Activated T-helper 1 cell treated with Interleukin-2 at 50 U/mL for 16 hours (primary cell): ENCODE measurements at regions not wholly inside any gene's neighbourhood (a gene's known extent, or its start where the extent isn't known, plus 50 kb on each side); places are given as distances from the start of the nearest gene placed in this dataset.

Experiments used
- DNase-seq: peaks from one replicate; pipeline ENCODE4 v3.0.0-alpha.2; 2020; ENCODE audit warnings: low read depth

DNA sequence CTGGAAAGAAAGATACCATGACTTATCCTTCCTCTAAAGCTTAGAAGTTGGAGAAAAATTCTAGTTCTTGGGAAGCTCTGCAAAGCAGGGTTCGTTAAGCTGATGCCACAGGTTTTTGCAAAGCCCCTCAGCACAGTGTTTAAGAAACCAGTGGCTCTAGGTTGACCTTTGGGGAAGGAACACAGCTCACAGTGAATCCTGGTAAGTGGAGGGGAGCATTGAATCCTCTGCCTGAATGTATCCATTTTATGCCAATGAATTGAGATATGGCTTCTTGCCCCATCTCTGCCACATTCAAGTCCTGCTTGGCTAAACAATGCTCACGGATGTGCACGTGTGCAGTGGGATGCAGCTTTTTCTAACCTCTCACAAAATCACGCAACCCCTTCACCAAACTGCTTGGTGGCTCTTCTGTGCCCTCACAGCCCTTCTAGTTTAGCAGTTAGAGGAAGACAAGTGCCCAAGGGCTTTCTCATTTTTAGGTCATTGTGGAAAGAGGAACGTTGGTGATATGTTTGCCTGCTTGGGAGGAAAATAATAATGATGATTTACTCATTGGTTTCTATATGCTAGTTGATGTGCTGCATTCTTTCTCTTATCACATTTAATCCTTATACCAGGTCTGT is 111.3 kb downstream of the DAD1 start:
- DNase-seq = no peak

DNA sequence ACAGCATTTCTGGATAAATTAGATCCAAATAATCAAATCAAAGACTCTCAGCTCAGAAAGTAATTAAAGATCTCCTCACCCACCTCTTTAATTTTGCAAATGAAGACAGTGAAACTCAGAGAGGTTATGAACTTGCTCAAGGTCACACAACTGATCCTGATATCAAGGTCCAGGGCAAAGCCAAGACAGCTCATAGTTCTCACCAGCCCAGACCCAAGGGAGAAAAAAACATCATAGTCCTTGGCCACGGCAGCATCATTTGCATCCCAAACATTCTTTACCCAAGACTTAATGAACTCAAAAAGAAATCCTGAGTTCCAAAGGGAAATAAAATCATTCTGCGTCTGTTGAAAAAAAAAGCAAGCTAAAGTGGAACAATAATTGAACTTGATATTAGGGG is 112.1 kb downstream of the DAD1 start:
- no peak for DNase-seq

DNA sequence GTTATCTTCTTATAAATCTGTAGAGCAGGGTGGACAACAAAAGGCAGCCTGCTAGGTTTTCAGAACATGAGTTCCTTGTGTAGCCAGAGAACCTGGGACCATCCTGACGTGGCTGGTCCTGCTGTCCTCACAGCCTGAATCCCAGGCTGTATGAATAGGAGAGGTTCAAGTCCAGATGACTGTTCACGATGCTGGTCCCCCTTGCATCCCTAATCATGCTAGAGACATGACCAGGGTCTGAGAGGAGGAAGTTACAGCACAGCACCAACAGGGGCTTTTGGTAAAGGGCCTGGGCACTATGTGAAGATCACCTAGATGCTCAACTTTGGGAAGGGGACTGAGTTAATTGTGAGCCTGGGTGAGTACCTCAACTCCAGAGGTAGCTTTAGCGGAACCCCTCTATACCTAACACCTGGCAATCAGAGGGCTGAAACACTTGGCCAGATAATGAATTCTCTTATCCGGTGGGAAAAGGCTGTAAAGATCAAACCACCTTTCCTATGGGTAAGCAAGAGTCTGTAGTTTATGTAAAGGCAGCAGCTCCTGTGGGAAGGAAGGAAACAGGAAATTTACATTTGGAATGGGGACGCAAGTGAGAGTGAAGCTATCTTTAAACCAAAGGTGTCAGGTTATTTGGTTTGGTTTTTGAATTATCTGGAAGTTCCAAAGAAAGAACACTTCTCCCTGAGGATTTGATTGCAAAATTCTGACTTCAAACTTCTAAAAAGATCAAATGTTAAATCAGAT is 112.8 kb downstream of the DAD1 start:
- no peak for DNase-seq

DNA sequence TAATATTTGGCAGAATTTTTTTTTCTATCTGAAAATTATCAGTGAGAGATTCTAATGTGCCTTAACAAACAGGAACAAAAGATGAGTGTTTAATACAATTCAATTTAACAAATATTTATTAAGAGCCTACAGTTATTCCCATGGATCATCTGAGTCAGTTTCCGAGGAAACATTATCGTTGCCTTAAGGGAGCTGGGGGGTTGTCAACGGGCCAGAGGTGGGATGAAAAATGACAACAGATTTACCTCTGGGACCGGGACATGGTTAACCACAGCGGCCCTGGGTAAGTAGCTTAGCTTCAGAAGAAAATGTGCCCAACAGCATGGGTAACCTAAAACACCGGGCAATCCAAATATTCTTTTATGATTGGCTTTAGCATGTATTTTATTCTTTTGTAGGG is 113.6 kb downstream of the DAD1 start:
- no peak for DNase-seq

DNA sequence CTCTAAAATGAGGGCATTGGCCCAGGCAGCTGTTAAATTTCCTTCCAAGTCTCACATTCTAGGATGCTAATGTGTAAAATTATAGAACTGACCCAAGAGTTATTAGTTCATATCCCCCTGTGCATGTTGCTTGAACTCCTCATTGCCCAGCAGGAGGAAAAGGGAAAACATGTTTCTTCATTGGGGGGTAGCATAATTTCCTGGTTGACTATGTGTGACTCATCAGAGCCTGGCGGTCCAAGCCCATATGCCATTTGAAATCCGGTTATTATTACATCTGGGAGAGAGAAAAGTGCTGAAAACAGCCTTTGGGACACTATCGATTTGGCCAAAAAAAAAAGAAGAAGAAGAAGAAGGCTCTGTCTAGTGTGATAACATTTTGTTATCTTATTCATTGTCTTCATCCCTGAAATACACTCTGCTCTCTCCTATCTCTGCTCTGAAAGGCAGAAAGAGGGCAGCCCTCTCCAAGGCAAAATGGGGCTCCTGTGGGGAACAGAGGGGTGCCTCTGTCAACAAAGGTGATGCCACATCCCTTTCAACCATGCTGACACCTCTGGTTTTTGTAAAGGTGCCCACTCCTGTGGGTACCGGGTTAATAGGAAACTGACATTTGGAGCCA is 114.2 kb downstream of the DAD1 start:
- no peak for DNase-seq

DNA sequence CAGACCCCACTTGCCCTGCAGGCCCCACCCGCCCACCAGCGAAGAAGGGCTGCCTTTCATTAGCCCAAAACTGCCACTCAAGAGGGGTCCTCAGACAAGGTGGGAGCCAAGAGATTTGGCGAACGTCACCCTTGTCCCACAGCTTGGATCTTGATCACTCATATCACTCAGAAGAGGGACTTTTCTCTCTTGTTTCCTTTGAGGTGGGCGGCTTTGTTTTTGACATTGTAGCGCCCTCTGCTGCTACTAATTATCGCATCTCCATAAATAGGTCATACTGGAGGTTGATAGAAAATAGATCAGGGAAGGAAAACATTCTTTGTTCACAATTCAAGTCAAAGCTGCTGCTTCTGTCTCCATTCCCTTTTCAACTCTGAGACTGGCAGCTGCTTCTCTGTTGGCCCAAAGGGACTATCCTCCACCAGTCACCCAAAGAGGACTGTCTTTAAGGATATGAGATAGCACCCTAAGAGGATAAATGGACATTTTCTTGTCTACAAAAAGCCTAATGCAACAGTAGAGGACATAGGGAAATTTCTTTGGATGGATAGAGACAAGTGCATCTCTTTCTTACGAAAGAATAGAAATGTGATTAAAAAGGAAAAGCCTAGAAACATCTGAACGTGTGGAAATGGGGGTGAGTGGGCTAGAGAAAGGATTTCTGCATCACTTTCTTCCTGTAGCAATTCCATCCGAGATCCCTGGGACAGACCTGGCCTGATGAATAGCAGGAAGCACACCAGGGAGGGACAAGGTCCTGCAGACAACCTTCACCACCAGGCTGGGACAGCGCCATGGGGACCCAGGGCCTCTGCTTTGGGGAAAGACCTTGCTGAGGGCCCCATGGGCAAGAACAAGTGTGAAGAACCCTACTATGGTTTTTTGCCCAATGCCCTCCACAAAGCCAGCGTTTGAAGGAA is 115.8 kb downstream of the DAD1 start:
- no peak for DNase-seq

DNA sequence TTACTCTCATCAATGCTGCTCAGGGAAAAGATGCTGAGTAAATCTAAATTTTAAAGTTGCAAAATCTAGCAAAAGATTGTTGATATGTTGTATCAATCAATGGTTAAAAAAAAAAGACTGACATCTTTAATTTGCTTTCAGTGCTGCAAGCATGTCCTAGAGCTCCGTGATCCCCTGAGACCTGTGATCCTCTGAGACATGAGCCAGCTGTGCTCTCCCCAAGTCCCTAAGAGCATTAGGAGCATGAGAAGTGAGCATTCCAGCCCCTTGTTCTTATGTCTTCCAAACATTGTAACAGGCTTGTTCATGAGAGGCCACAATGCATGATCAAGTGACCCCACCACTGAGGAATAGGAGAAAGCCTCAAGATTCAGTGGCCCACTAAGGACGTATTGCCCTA is 116.6 kb downstream of the DAD1 start:
- no peak for DNase-seq

DNA sequence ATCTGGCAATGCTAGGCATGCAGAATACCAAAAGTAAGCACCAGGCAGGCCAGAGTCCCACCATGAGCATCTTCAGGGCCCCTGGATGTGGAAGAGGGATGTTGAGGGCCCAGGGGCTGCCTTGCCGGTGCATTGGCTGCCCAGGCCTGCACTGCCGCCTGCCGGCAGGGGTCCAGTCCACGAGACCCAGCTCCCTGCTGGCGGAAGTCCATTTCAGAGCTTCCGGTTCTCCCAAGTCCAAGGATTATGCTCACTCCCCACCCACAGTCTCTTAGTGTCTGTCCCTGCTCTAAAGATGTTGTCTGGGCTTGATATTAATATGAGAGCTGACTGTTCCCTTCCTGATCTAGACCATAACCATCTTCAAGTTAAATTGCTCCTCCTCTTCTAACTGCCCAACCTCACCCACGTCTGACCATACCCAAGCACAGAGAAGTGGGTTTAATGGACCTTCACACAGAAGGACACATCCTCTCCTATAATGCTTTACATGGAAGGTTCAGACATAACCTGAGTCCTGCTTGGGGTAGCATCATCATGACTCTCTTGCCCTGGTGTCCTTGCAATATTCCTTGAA is 117.4 kb downstream of the DAD1 start:
- no peak for DNase-seq

DNA sequence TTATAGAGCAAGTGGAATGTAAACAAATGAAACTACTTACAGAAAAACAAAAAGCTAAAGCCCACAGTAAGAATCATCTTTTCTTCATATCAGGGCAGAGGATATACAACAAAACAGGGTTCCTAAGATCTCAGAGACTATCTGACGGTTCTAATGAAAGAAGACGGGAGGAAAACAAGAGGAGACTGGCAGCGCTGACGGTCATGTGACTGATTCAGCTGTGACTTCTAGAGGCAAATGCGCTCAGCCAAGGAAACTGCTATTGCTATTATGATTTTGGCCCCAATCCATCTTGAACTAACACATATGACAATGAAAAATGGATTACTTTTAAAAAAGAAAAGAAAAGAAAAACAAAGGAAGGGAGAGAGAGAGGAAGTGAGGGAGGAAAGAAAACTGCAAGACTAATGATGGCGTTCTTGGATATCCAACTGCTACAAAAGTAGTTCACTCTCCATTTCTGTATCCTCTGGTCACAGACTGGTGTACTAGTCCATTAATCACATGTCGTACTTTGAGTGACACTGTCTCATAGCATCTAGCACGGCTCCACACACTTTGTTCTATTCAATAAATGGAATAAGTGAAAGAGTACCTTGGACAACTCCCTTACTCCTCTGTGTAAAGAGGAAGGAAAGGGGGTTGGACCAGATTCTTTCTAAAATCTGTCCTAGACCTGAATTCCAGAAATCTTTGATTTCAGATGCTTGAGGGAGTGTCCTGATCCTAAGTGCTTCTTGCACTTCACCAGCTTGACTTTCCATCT is 119.3 kb downstream of the DAD1 start:
- DNase-seq = no peak

DNA sequence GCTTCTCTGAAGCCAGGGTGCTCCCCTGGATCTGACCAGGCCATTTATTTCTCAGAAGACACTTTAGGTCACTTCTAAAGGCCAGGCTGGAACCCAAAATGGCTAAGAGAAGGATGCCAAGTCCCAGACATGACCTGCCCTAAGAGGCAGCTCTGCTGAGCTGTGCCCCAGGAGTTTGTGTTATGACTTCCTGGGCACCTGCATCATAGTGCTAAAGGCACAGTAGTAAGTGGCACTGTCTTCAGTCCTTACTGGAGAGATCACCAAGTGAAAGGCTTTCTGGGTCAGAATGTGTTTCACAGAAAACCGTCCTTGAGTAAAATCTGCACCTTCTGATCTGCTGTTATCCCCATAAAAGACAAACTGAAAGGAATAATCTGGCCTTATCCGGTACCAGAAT is 120.2 kb downstream of the DAD1 start:
- DNase-seq = no peak

DNA sequence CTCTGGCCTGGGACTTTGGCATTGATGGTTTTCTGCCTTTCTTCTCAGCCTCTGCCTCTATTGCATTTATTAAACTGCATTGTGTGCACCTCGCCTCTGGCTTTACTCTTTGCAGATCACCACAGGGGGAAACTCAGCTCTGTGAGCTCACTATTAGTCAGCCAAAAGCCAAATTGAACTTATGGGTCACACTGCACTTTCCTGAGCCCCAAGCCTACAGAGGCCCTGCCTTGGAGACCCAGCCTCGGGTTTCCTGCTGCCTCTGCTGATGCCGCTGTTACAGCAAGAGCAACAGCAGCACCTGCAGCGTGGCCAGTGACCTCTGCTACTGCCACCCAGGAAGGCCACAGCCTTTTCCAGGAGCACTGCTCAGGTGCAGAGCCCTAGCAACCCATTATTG is 122.5 kb downstream of the DAD1 start:
- DNase-seq = no peak

DNA sequence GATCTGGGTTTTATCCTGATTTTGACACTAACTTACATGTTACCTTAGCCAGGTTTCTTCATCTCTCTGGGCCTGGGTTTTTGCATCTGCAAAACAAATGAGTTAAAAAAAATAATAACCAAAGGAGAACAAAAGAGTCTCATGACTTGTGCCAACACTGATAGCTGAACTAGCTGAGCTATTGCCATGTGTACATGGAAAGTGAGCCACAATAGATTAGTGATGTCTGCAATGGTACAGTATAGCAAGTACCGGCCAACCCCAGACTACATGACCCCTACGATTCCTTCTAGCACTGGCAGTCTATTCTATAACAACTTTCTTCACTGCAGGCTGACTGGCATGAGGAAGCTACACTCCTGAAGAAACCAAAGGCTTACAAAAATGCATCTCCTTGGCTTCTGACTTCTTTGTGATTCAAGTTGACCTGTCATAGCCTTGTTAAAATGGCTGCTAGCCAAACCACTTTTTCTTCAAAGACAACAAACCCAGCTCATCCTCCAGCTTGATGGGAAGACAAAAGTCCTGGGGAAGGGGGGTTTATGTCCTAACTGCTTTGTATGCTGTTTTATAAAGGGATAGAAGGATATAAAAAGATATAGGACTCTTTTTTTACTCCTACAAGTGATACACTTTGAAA is 123.7 kb downstream of the DAD1 start:
- no peak for DNase-seq

DNA sequence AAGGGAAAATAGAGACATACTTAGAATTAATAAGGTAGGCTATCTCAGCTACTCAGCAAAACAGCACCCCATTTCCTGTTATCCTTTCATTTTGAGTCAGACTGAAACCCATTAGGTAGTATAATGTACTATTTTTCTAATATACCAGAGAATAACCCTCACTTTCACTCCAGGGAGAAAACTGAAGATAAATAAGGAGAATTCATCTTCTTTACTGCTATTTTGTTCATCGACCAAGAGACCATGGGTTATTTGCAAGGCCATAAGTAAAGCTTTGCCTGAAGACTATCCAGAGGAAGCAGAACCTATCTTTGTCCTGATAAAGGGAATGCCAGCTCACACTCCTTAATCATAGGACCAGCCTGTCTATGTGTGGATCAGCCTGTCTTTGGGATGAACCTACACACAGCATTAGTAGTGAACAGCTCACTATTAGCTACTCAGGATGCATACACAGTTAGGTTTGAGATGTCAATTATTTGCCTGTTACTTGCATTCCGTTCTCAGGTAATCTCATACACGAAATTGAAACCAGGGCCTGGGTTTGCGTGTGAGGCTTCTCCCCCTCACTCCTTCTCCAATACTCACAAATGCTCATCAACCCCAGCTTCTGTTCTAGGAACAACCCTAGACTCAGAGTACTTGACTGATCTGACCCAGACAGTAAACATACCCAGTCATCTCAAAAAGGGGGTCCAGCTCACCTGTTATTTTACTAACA is 124.4 kb downstream of the DAD1 start:
- no peak for DNase-seq

DNA sequence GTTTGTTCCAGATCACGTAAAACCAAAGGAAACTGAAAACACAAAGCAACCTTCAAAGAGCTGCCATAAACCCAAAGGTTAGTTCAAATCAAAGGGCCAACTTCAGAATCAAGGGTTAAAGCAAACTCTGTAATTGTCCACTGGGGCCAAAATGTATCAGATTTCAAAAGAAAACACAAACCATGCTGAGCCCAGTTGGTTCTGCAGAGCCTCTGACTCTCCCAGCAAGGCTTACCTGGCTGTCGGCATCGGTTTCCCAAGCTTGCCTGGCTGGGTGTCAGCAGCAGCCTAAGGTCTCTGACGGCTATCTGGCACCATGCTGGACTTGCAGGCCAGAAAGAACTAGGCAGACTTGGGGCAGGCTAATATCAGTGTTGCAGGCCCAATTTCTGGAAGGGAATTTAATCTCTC is 125.3 kb downstream of the DAD1 start:
- no peak for DNase-seq

DNA sequence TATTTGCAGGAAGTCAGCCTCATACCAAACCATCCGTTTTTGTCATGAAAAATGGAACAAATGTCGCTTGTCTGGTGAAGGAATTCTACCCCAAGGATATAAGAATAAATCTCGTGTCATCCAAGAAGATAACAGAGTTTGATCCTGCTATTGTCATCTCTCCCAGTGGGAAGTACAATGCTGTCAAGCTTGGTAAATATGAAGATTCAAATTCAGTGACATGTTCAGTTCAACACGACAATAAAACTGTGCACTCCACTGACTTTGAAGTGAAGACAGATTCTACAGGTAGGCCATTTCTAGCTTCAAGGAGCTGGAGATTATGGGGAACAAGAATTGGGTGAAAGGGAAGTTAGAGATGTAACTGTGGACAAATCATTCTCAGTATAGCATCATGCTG is 126.1 kb downstream of the DAD1 start:
- DNase-seq = no peak

DNA sequence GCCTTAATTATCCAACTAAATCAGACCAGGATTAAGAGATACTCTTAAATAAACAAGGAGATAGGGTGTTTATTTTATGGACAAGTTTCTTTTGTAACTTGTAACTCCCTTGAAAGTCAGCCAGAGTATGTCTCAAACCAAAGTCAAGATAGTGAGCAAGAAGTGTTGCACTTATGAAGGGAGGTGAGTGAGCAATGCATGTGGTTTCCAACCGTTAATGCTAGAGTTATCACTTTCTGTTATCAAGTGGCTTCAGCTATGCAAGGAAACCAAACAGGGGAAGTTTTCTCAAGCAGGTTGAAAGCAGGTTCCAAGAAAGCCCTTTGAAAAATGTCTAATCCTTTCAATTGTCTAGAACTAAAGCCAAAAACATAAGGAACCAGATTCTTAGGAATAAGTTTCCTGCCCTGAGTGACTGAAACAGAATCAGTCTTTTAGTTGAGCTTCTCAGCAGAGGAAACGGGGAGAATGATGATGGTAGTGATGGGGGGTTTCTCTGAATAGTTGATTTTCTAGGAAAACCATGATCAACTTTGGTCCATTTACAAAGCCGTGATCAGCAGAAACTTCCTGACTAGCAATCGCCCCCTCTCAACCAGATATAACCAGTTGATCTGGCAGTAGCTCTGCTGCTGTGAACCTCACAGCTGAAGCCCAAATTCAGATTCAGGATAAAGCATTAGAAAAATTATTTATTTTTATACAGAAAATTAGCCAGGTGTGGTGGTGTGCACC is 128.4 kb downstream of the DAD1 start:
- no peak for DNase-seq

DNA sequence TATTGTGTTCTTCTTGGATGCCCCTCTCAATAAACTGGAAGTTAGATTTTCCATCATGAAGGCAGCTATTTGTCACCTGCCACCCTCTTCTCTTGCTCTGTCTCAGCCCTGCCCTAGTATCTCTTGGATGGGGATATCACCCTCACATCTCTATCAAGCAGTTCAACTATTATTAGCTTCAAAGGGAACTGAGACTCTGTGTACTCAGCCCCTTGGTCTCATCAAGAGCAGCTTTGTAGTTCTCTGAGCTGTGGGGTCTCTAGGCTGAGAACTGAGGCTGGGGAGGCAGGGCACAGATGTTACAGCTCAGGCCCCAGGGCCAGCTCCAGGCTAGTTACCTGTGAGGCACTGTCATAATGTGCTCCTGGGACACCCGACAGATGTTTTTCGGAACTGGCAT is 130.3 kb downstream of the DAD1 start:
- DNase-seq = no peak

DNA sequence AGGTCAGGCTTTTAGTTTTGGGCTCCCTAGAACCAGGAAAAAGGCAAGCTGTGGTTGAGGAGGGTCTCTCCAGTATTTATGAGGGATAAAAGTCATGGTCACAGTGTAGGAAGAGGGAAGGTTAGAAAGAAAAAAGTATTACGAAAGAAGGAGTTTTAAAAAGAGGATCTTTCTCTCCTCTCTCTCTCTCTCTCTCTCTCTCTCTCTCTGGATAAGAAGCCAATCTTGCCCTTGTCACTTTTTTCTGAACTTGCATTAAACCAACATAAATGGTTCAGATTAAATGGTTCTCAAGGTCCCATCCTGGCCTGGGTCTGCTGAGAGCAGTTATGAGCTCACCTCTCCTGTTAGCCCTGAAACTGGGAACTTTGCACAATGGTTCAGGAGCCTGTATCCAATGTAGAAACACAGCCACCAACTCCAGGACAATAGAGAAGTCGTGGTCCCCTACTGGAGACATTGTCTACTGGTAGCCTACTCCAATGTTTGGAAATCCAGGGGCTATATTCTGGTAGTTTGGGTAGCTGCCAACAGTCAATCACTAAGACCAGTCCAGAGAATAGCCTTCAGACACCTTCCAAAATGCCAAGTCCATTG is 131.9 kb downstream of the DAD1 start:
- DNase-seq = no peak

DNA sequence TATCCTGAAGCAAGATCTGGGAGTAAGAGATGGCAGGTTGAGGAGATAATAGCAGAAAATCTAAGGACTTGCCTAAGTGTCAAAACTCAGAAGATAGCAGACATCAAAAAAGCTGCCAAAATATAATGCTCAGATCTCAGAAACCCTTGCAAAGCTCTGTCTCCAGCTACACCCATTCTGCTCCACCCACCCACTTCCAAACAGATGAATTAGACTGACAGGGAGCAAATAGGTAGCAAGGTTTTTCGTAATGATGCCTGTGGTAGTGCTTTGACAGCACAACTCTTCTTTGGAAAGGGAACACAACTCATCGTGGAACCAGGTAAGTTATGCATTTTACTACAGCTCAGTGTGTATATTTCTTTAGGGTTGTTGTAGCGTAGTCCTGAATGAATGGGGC is 132.6 kb downstream of the DAD1 start:
- no peak for DNase-seq
